CD4-positive, alpha-beta T cell treated with Interleukin-2 at 100 ng/mL for 4 hours (primary cell): ENCODE measurements at regions not wholly inside any gene's neighbourhood (a gene's known extent, or its start where the extent isn't known, plus 50 kb on each side); places are given as distances from the start of the nearest gene placed in this dataset.

Source experiments
- DNase-seq: peaks from one replicate; pipeline ENCODE4 v3.0.0-alpha.2; 2020; ENCODE audit warnings: low spot score

- DNase-seq, result peak; percentile 5
These were observed 117.2 kb downstream of the SLC25A24 start for GRCh38 chr1:108082738-108083562.

- DNase-seq, result no peak
These were observed 117.0 kb upstream of the VAV3 start for GRCh38 chr1:108082001-108082400.

- DNase-seq, result peak; percentile 31
These were observed 115.5 kb upstream of the VAV3 start for GRCh38 chr1:108080448-108080847.

GRCh38 chr1:108079440-108080025 lies 114.6 kb upstream of the VAV3 start:
- peak; percentile 48 for DNase-seq

GRCh38 chr1:108077991-108078390 lies 113.0 kb upstream of the VAV3 start:
- peak; percentile 33 for DNase-seq

- no peak for DNase-seq
These were observed 110.1 kb upstream of the VAV3 start for GRCh38 chr1:108075055-108075454.

- no peak for DNase-seq
These were observed 107.8 kb upstream of the VAV3 start for GRCh38 chr1:108072776-108073175.

- no peak for DNase-seq
These were observed 107.2 kb upstream of the VAV3 start for GRCh38 chr1:108072212-108072611.

GRCh38 chr1:108071601-108072000 lies 106.6 kb upstream of the VAV3 start:
- DNase-seq, result no peak

GRCh38 chr1:108070662-108071061 lies 105.7 kb upstream of the VAV3 start:
- DNase-seq, result no peak

GRCh38 chr1:108067884-108068540 lies 103.0 kb upstream of the VAV3 start:
- peak; percentile 25 for DNase-seq

GRCh38 chr1:108066808-108067207 lies 101.8 kb upstream of the VAV3 start:
- no peak for DNase-seq

GRCh38 chr1:108064255-108064654 lies 99.3 kb upstream of the VAV3 start:
- no peak for DNase-seq

- DNase-seq, result no peak
These were observed 98.7 kb upstream of the VAV3 start for GRCh38 chr1:108063703-108064102.

- no peak for DNase-seq
These were observed 95.0 kb upstream of the VAV3 start for GRCh38 chr1:108059945-108060344.

- no peak for DNase-seq
These were observed 92.6 kb upstream of the VAV3 start for GRCh38 chr1:108057541-108057940.

GRCh38 chr1:108056436-108056990 lies 91.5 kb upstream of the VAV3 start:
- no peak for DNase-seq

- DNase-seq, result no peak
These were observed 90.4 kb upstream of the VAV3 start for GRCh38 chr1:108055387-108055786.

GRCh38 chr1:108054396-108054795 lies 89.4 kb upstream of the VAV3 start:
- DNase-seq, result no peak

- no peak for DNase-seq
These were observed 88.5 kb upstream of the VAV3 start for GRCh38 chr1:108053270-108054013.

GRCh38 chr1:108051631-108052377 lies 86.8 kb upstream of the VAV3 start:
- DNase-seq, result no peak
